ENCODE measurements at regions not wholly inside any gene's neighbourhood (a gene's known extent, or its start where the extent isn't known, plus 50 kb on each side); places are given as distances from the start of the nearest gene placed in this dataset.

DNA sequence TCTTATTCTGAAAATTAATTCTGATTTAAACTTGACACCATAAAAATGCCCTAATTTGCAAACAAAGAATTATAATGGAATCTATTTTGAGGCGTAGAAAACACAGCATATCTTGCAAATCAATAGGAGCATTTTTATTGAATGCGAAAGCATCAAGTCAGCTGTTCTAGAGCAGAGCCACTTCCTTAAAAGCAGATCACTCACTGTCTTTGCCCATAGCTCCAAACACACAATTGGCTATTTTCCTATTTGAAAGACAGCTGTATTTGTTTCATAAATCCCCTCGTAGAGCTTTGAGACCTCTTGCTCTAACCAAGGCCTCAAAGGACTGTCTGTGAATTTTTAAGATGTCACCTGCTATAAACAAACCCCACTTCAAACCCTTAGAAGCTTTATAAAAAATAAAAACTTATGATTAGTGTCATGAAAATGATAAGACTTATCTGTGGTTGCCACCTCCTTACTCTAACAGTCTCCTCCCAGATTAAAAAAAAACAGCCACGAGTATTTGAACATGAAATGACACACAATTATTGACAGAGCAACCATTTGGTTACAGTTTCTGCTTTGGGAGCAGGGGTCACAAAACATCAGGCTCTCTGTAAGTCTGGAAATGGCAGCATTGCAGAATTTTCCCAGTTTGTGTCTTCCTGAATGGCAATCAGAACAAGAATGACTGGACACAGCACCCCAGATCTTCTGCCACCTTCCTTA lies 75.6 kb upstream of the RASEF start:
- TF ChIP-seq, protein P1, sequence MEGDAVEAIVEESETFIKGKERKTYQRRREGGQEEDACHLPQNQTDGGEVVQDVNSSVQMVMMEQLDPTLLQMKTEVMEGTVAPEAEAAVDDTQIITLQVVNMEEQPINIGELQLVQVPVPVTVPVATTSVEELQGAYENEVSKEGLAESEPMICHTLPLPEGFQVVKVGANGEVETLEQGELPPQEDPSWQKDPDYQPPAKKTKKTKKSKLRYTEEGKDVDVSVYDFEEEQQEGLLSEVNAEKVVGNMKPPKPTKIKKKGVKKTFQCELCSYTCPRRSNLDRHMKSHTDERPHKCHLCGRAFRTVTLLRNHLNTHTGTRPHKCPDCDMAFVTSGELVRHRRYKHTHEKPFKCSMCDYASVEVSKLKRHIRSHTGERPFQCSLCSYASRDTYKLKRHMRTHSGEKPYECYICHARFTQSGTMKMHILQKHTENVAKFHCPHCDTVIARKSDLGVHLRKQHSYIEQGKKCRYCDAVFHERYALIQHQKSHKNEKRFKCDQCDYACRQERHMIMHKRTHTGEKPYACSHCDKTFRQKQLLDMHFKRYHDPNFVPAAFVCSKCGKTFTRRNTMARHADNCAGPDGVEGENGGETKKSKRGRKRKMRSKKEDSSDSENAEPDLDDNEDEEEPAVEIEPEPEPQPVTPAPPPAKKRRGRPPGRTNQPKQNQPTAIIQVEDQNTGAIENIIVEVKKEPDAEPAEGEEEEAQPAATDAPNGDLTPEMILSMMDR (IDR thresholded peaks at IDR 0.05), result no peak
- TF ChIP-seq POLR2A (IDR thresholded peaks at IDR 0.05), result no peak

Data from adrenal gland (tissue), 5 donors.